ENCODE measurements at regions not wholly inside any gene's neighbourhood (a gene's known extent, or its start where the extent isn't known, plus 50 kb on each side); places are given as distances from the start of the nearest gene placed in this dataset.

DNA sequence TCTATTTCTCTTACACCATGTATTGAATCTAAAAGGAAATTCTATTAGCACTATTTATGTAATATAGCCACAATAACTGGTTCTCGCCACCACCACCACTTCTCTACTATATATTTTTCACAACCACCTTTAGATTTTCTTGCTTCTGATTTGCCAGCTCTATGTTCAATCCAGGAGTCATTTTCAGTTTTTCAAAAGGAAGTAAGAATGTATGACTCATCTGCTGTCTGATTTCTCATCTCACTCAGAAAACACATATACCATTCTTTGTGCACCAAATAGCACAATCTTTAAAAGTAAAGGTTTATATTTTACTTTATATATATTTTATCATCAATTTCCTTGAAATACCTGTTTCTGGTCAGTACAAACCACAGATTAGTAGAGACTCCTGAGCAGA is 1127.5 kb downstream of the TAF11L14 start:
- TF ChIP-seq, protein P1, sequence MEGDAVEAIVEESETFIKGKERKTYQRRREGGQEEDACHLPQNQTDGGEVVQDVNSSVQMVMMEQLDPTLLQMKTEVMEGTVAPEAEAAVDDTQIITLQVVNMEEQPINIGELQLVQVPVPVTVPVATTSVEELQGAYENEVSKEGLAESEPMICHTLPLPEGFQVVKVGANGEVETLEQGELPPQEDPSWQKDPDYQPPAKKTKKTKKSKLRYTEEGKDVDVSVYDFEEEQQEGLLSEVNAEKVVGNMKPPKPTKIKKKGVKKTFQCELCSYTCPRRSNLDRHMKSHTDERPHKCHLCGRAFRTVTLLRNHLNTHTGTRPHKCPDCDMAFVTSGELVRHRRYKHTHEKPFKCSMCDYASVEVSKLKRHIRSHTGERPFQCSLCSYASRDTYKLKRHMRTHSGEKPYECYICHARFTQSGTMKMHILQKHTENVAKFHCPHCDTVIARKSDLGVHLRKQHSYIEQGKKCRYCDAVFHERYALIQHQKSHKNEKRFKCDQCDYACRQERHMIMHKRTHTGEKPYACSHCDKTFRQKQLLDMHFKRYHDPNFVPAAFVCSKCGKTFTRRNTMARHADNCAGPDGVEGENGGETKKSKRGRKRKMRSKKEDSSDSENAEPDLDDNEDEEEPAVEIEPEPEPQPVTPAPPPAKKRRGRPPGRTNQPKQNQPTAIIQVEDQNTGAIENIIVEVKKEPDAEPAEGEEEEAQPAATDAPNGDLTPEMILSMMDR (IDR thresholded peaks at IDR 0.05) = no peak
- TF ChIP-seq POLR2A (IDR thresholded peaks at IDR 0.05) = no peak

Data from breast epithelium (tissue), 3 donors.